Ishikawa (cell line): ENCODE measurements at regions not wholly inside any gene's neighbourhood (a gene's known extent, or its start where the extent isn't known, plus 50 kb on each side); places are given as distances from the start of the nearest gene placed in this dataset.

ENCODE experiments used
- CEBPB ChIP-seq: IDR thresholded peaks from 2 replicates; pipeline ENCODE4 v1.6.1; 2012
- CREB1 ChIP-seq: IDR thresholded peaks from 2 replicates; pipeline ENCODE4 v1.6.1; 2012; ENCODE audit warnings: low read depth
- EGR1 ChIP-seq: IDR thresholded peaks from 2 replicates; pipeline ENCODE4 v1.6.1; 2012
- EP300 ChIP-seq: IDR thresholded peaks from 2 replicates; pipeline ENCODE4 v1.6.1; 2012; ENCODE audit warnings: borderline replicate concordance
- FOXM1 ChIP-seq: IDR thresholded peaks from 2 replicates; pipeline ENCODE4 v1.6.1; 2012; ENCODE audit warnings: low read depth, borderline replicate concordance
- NFIC ChIP-seq: IDR thresholded peaks from 2 replicates; pipeline ENCODE4 v1.6.1; 2012
- RAD21 ChIP-seq: IDR thresholded peaks from 2 replicates; pipeline ENCODE4 v1.6.1; 2012; ENCODE audit warnings: low read depth
- TAF1 ChIP-seq: IDR thresholded peaks from 2 replicates; pipeline ENCODE4 v1.6.1; 2012; ENCODE audit warnings: low read depth, mild to moderate bottlenecking
- TCF12 ChIP-seq: IDR thresholded peaks from 2 replicates; pipeline ENCODE4 v1.6.1; 2012; ENCODE audit warnings: low read depth
- TEAD4 ChIP-seq: IDR thresholded peaks from 2 replicates; pipeline ENCODE4 v1.6.1; 2012
- YY1 ChIP-seq: IDR thresholded peaks from 2 replicates; pipeline ENCODE4 v1.6.1; 2012; ENCODE audit warnings: low read depth
- ZBTB7A ChIP-seq: IDR thresholded peaks from 2 replicates; pipeline ENCODE4 v1.6.1; 2012; ENCODE audit warnings: low read depth
- TF ChIP-seq, protein P1 (sequence below): IDR thresholded peaks from 2 replicates; pipeline ENCODE4 v1.6.1; 2012; ENCODE audit warnings: low read depth, mild to moderate bottlenecking
- TF ChIP-seq, protein P2 (sequence below): IDR thresholded peaks from 2 replicates; pipeline ENCODE4 v1.6.1; 2012
- TF ChIP-seq, protein P3 (sequence below): IDR thresholded peaks from 2 replicates; pipeline ENCODE4 v1.6.1; 2012

DNA sequence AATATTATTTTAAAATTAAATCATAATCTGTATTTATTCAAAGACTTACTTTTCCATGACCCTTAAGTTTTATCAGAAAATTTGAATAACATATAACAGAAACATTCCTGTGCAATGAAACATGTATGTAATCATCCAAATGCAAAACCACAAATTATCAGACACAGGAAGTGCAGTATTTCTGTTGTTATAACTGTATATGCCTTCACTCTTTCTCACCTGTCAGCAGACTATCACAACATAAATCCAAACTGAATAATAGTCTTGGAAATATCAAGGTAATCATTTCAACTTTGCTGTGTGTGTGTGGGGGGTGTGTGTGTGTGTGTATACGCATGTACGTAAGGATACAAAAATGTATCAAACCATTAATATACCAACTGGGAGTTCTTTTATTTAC lies 285.9 kb downstream of the SLC7A11 start:
- TF ChIP-seq, protein P1, sequence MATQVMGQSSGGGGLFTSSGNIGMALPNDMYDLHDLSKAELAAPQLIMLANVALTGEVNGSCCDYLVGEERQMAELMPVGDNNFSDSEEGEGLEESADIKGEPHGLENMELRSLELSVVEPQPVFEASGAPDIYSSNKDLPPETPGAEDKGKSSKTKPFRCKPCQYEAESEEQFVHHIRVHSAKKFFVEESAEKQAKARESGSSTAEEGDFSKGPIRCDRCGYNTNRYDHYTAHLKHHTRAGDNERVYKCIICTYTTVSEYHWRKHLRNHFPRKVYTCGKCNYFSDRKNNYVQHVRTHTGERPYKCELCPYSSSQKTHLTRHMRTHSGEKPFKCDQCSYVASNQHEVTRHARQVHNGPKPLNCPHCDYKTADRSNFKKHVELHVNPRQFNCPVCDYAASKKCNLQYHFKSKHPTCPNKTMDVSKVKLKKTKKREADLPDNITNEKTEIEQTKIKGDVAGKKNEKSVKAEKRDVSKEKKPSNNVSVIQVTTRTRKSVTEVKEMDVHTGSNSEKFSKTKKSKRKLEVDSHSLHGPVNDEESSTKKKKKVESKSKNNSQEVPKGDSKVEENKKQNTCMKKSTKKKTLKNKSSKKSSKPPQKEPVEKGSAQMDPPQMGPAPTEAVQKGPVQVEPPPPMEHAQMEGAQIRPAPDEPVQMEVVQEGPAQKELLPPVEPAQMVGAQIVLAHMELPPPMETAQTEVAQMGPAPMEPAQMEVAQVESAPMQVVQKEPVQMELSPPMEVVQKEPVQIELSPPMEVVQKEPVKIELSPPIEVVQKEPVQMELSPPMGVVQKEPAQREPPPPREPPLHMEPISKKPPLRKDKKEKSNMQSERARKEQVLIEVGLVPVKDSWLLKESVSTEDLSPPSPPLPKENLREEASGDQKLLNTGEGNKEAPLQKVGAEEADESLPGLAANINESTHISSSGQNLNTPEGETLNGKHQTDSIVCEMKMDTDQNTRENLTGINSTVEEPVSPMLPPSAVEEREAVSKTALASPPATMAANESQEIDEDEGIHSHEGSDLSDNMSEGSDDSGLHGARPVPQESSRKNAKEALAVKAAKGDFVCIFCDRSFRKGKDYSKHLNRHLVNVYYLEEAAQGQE, result no peak

DNA sequence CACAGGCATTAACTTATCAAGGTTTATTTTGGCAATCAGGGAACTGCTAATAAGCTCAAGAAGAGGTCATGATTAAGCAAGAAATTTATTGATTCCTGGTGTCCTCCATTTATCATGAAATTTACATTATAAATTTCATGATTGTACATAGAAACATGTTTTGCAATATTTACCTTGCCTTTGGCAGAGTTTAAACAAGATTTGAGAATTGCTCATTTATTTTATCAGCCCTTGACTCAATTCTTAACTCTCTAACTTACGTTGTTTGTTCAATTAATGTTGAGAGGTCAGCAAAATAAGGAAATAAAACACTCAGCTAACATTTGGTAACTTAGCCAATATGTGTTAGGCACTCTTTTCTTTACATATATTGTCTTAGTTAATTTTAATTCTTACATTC lies 286.6 kb downstream of the SLC7A11 start:
- TF ChIP-seq EGR1 (no peak), TAF1 (no peak), YY1 (no peak), FOXM1 (no peak), TCF12 (no peak), NFIC (no peak), CREB1 (no peak), RAD21 (no peak), TEAD4 (no peak), EP300 (no peak)
- TF ChIP-seq, protein P2, sequence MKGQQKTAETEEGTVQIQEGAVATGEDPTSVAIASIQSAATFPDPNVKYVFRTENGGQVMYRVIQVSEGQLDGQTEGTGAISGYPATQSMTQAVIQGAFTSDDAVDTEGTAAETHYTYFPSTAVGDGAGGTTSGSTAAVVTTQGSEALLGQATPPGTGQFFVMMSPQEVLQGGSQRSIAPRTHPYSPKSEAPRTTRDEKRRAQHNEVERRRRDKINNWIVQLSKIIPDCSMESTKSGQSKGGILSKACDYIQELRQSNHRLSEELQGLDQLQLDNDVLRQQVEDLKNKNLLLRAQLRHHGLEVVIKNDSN, result no peak
- TF ChIP-seq, protein P1, result no peak
- TF ChIP-seq, protein P3, sequence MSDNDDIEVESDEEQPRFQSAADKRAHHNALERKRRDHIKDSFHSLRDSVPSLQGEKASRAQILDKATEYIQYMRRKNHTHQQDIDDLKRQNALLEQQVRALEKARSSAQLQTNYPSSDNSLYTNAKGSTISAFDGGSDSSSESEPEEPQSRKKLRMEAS, result no peak

DNA sequence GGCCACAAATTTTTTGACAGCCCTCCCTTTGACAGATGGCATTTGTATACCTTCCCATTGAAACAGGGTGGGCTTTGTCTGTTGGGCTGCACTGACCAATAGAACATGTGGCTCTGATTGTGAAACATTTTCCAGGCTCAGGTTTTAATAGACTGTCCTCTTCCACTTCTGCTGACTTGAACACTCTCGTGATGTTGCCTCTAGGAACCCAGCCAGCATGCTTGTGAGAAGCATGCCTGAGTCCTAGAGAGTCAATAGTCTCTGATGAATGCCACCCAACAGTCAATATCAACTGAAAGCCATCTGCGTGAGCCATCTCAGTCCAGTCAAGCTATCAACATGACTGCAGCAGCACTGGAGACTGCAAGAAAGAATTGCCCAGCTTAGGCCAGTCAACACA lies 290.0 kb downstream of the SLC7A11 start:
- TF ChIP-seq ZBTB7A (no peak), TEAD4 (no peak), YY1 (no peak), NFIC (no peak)

DNA sequence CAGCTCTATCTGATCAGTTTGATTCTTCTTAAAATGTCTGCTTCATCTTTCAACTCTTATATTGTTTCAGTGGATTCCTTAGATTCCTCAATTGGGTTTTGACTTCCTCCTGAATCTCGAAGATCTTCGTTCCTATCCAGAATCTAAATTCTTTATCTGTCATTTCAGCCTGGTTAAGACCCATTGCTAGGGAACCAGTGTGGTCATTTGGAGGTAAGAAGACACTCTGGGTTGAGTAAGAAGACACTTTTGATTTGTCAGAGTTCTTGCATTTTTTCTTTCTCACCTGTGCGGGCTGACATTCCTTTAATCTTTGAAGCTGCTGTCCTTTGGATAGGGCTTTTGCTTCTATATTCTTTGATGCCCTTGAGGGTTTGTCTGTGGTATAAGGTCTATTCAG lies 291.9 kb downstream of the SLC7A11 start:
- TF ChIP-seq CEBPB (no peak), CREB1 (no peak), ZBTB7A (no peak), EP300 (no peak), TEAD4 (no peak), NFIC (no peak), TCF12 (no peak), TAF1 (no peak), EGR1 (no peak), FOXM1 (no peak), RAD21 (no peak)
- TF ChIP-seq, protein P2, result no peak
- TF ChIP-seq, protein P1, result no peak
- TF ChIP-seq, protein P3, result no peak

DNA sequence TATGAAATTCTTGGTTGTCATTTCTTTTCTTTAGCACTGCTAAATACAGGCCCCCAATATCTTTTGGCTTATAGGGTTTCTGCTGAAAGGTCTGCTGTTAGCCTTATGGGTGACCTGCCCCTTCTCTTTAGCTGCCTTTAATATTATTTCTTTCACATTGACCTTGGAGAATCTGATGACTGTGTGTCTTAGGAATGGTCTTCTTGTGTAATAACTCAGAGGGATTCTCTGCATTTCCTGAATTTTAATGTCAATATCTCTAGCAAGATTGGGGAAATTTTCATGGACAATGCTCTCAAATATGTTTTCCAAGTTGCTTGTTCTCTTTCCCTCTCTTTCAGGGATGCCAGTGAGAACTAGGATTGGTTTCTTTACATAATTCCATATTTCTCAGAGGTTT lies 292.4 kb downstream of the SLC7A11 start:
- TF ChIP-seq, protein P2, result no peak
- TF ChIP-seq RAD21 (no peak), TCF12 (no peak), EGR1 (no peak), EP300 (no peak), TEAD4 (no peak), ZBTB7A (no peak), FOXM1 (no peak), CEBPB (no peak), YY1 (no peak)
- TF ChIP-seq, protein P1, result no peak
- TF ChIP-seq, protein P3, result no peak
